Fibroblast of villous mesenchyme (primary cell): ENCODE measurements at regions not wholly inside any gene's neighbourhood (a gene's known extent, or its start where the extent isn't known, plus 50 kb on each side); places are given as distances from the start of the nearest gene placed in this dataset.

Experiments used
- DNase-seq: peaks from one replicate; pipeline ENCODE4 v3.0.0-alpha.2; 2010; ENCODE audit warnings: low read depth
- H3K4me3 ChIP-seq: 2 replicates; pipeline ENCODE4 v1.5.1; 2011; ENCODE audit warnings: low read depth, mild to moderate bottlenecking, low read length
- CTCF ChIP-seq: IDR thresholded peaks from 2 replicates; pipeline ENCODE4 v1.5.1; 2012; ENCODE audit warnings: low read depth, mild to moderate bottlenecking, low read length; ENCODE audit not compliant: insufficient read depth

- no peak overlapping the region for H3K4me3 ChIP-seq
- no peak for DNase-seq
- no peak for TF ChIP-seq CTCF
Measured at GRCh38 chr14:34172550-34173368, 221.9 kb upstream of the EGLN3 start.

- no peak overlapping the region for H3K4me3 ChIP-seq
- no peak for TF ChIP-seq CTCF
- DNase-seq, result no peak
Measured at GRCh38 chr14:34172173-34172451, 221.2 kb upstream of the EGLN3 start.

GRCh38 chr14:34171431-34172172 is 220.7 kb upstream of the EGLN3 start:
- no peak for DNase-seq
- no peak for TF ChIP-seq CTCF
- no peak overlapping the region for H3K4me3 ChIP-seq

- no peak for TF ChIP-seq CTCF
- DNase-seq, result no peak
- no peak overlapping the region for H3K4me3 ChIP-seq
Measured at GRCh38 chr14:34170882-34171281, 220.0 kb upstream of the EGLN3 start.

- no peak overlapping the region for H3K4me3 ChIP-seq
- TF ChIP-seq CTCF, result no peak
- no peak for DNase-seq
Measured at GRCh38 chr14:34169561-34169960, 218.7 kb upstream of the EGLN3 start.

GRCh38 chr14:34168656-34169055 is 217.8 kb upstream of the EGLN3 start:
- no peak overlapping the region for H3K4me3 ChIP-seq
- TF ChIP-seq CTCF, result no peak
- DNase-seq, result no peak
